HCT116 (cell line): ENCODE measurements at regions not wholly inside any gene's neighbourhood (a gene's known extent, or its start where the extent isn't known, plus 50 kb on each side); places are given as distances from the start of the nearest gene placed in this dataset.

ENCODE experiments used
- ATAC-seq: fragments of 200-7000 bp; cut with Tn5 transposase; 2 replicates; pipeline ENCODE4 v1.9.1; 2020; ENCODE audit warnings: mild to moderate bottlenecking, moderate library complexity
- BruUV-seq: library from RNA; stranded (reverse); fragments of 400-500 nt; replicated peaks from 2 replicates; lab custom pipeline; 2021; lab: Mats Ljungman, UMichigan
- CTCF ChIA-PET: fragments of 300-600 bp; sonication (Branson Sonifier 250); formaldehyde crosslinking; loops from one replicate; lab custom pipeline; 2021; ENCODE audit warnings: antibody characterized with exemption; lab: Charles Lee
- POLR2A ChIA-PET: fragments of 300-600, 350-600 bp; sonication (Branson Sonifier 250); formaldehyde crosslinking; loops from one replicate; lab custom pipeline; 2021; ENCODE audit warnings: antibody characterized with exemption; lab: Charles Lee
- RAD21 ChIA-PET, 2 experiments: fragments of 300-600 bp; sonication (Branson Sonifier 250); formaldehyde crosslinking; loops; one replicate each; lab custom pipeline; 2023; ENCODE audit warnings: low total read pairs in 2 of 2; ENCODE audit not compliant: uncharacterized antibody in 2 of 2, unreplicated experiment in 2 of 2, low non-redundant PET in 1 of 2; lab: Charles Lee
- DNase-seq: peaks from one replicate; pipeline ENCODE4 v3.0.0-alpha.2; 2010; ENCODE audit warnings: low read depth, low spot score
- H2AFZ ChIP-seq: fragments of 200-600 bp; shearing (Covaris generic), sonication (generic); 2 replicates; pipeline ENCODE4 v1.6.1; 2017; ENCODE audit warnings: low read depth, mixed run types, mixed read lengths, antibody characterized with exemption, low read length; ENCODE audit not compliant: poor library complexity, severe bottlenecking
- H3K27ac ChIP-seq: 2 replicates; pipeline ENCODE4 v1.5.1; 2012; ENCODE audit warnings: low read depth, low read length
- H3K27me3 ChIP-seq: fragments of 200-600 bp; sonication (generic); 2 replicates; pipeline ENCODE4 v1.6.1; 2016; ENCODE audit warnings: mixed run types, low read length, mixed read lengths; ENCODE audit not compliant: insufficient read depth
- H3K36me3 ChIP-seq, 2 experiments: fragments of 200-500 bp in 1 of 2; fragments of 200-600 bp in 1 of 2; sonication (Bioruptor generic) in 1 of 2; sonication (generic) in 1 of 2; 2 replicates each; pipeline versions ENCODE4 v1.5.1 to v1.6.1; 2014 to 2016; ENCODE audit warnings: low read length in 2 of 2, inconsistent platforms in 1 of 2, mixed read lengths in 1 of 2, mixed run types in 1 of 2; ENCODE audit not compliant: insufficient read depth in 2 of 2, control insufficient read depth in 1 of 2
- H3K4me1 ChIP-seq, 2 experiments: fragments of 200-600 bp in 1 of 2; sonication (generic) in 1 of 2; 2 replicates each; pipeline versions ENCODE4 v1.5.1 to v1.6.1; 2012 to 2017; ENCODE audit warnings: low read length in 2 of 2, inconsistent platforms in 1 of 2, mild to moderate bottlenecking in 1 of 2, mixed read lengths in 1 of 2, mixed run types in 1 of 2, moderate library complexity in 1 of 2; ENCODE audit not compliant: insufficient read depth in 2 of 2, control insufficient read depth in 1 of 2
- H3K4me2 ChIP-seq: fragments of 200-600 bp; sonication (generic); 2 replicates; pipeline ENCODE4 v1.6.1; 2017; ENCODE audit warnings: mixed run types, low read length, mixed read lengths
- H3K4me3 ChIP-seq, 2 experiments: fragments of 200-600 bp in 1 of 2; sonication (generic) in 1 of 2; replicated peaks in 1 of 2; 2 replicates each; pipeline ENCODE4 v1.5.1; 2011 to 2016; ENCODE audit warnings: low read length in 2 of 2, control low read depth in 1 of 2, low read depth in 1 of 2, mild to moderate bottlenecking in 1 of 2, mixed read lengths in 1 of 2, mixed run types in 1 of 2
- H3K79me2 ChIP-seq: fragments of 200-600 bp; sonication (generic); 2 replicates; pipeline ENCODE4 v1.6.1; 2017; ENCODE audit warnings: mild to moderate bottlenecking, mixed run types, low read length, moderate library complexity, mixed read lengths; ENCODE audit not compliant: insufficient read depth
- H3K9ac ChIP-seq: fragments of 200-600 bp; sonication (generic); 2 replicates; pipeline ENCODE4 v1.6.1; 2016; ENCODE audit warnings: low read length, mixed read lengths
- H3K9me2 ChIP-seq: fragments of 200-600 bp; sonication (generic), shearing (Covaris generic); 2 replicates; pipeline ENCODE4 v1.6.1; 2017; ENCODE audit warnings: mixed run types, mild to moderate bottlenecking, moderate library complexity; ENCODE audit not compliant: insufficient read depth
- H3K9me3 ChIP-seq, 2 experiments: fragments of 200-500 bp in 1 of 2; fragments of 200-600 bp in 1 of 2; sonication (Bioruptor generic) in 1 of 2; sonication (generic) in 1 of 2; 2 replicates each; pipeline ENCODE4 v1.6.1; 2014 to 2017; ENCODE audit warnings: low read length in 2 of 2, mixed read lengths in 2 of 2, inconsistent platforms in 1 of 2, low read depth in 1 of 2, mild to moderate bottlenecking in 1 of 2, mixed run types in 1 of 2, moderate library complexity in 1 of 2; ENCODE audit not compliant: control insufficient read depth in 1 of 2, insufficient read depth in 1 of 2
- H4K20me1 ChIP-seq: fragments of 200-600 bp; sonication (generic), shearing (Covaris generic); 2 replicates; pipeline ENCODE4 v1.6.1; 2017; ENCODE audit warnings: mixed run types, mild to moderate bottlenecking, moderate library complexity; ENCODE audit not compliant: insufficient read depth
- CBX3 ChIP-seq: IDR thresholded peaks from 2 replicates; pipeline ENCODE4 v1.6.1; 2012; ENCODE audit warnings: low read depth
- ELF1 ChIP-seq: IDR thresholded peaks from 2 replicates; pipeline ENCODE4 v1.6.1; 2012; ENCODE audit warnings: low read depth, borderline replicate concordance
- EZH2 ChIP-seq: fragments of 200-600 bp; sonication (generic); IDR thresholded peaks from 2 replicates; pipeline ENCODE4 v1.6.1; 2017; ENCODE audit warnings: antibody characterized with exemption, mixed run types
- EZH2phosphoT487 ChIP-seq: fragments of 200-600 bp; IDR thresholded peaks from 2 replicates; pipeline ENCODE4 v1.6.1; 2018; ENCODE audit warnings: antibody characterized with exemption, borderline replicate concordance
- FOSL1 ChIP-seq: IDR thresholded peaks from 2 replicates; pipeline ENCODE4 v1.6.1; 2012; ENCODE audit warnings: low read depth
- MAX ChIP-seq: IDR thresholded peaks from 2 replicates; pipeline ENCODE4 v1.6.1; 2012
- POLR2A ChIP-seq: IDR thresholded peaks from 2 replicates; pipeline ENCODE4 v1.7.0; 2011; ENCODE audit warnings: borderline replicate concordance; ENCODE audit not compliant: insufficient read depth, insufficient read length; ENCODE audit errors: extremely low read depth
- POLR2AphosphoS5 ChIP-seq: IDR thresholded peaks from 2 replicates; pipeline ENCODE4 v1.6.1; 2011; ENCODE audit warnings: mild to moderate bottlenecking, low read depth, low read length, moderate library complexity
- SIN3A ChIP-seq: IDR thresholded peaks from 2 replicates; pipeline ENCODE4 v1.6.1; 2012; ENCODE audit warnings: low read depth
- SP1 ChIP-seq: IDR thresholded peaks from 2 replicates; pipeline ENCODE4 v1.6.1; 2012; ENCODE audit warnings: low read depth
- YY1 ChIP-seq: IDR thresholded peaks from 2 replicates; pipeline ENCODE4 v1.6.1; 2011; ENCODE audit warnings: low read length, low read depth, moderate library complexity, mild to moderate bottlenecking; ENCODE audit not compliant: insufficient replicate concordance; ENCODE audit errors: extremely low read depth
- intact Hi-C: fragments of 100-400 bp; cut with micrococcal nuclease; formaldehyde crosslinking; loops from 2 replicates; pipeline ENCODE4 v1.10.0; 2022
- TF ChIP-seq, protein P1 (sequence below), 3 experiments: fragments of 200-600 bp in 1 of 3; sonication (generic) in 1 of 3; IDR thresholded peaks in 2 of 3; conservative IDR thresholded peaks in 1 of 3; 2 replicates each; pipeline ENCODE4 v1.5.1; 2012 to 2017; ENCODE audit warnings: low read depth in 2 of 3, low read length in 2 of 3, antibody characterized with exemption in 1 of 3, borderline replicate concordance in 1 of 3, control low read depth in 1 of 3, mild to moderate bottlenecking in 1 of 3, mixed read lengths in 1 of 3, mixed run types in 1 of 3, moderate library complexity in 1 of 3; ENCODE audit not compliant: insufficient read depth in 1 of 3

DNA sequence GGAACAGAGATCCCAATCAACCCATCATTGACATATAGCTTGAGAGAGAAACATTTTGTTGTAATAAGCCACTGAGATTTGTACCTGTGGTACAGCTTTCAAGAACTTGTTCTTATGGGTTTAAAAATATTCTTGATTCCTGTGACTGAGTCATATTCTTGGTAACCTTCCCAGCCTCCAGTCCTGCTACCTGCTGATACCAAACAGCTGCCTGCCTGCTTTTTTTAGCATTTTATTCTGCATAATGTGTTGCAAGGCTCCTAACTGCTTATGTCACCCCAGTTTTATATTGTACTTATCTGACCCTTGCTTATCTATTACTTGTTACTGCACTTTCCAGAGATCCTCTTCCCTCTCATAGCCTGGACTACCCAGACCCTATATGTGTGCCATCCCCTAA lies 349.3 kb upstream of the SOX2 start:
- no peak for DNase-seq
- ChIA-PET CTCF (no interaction called here), POLR2A (no interaction called here), RAD21 (no interaction called here)
- Histone ChIP-seq H3K4me2 (no peak overlapping the region), H3K4me3 (no peak overlapping the region), H3K9me2 (no peaks in the 10 kb centered on the region), H3K79me2 (no peaks in the 10 kb centered on the region), H3K9ac (no peak overlapping the region), H3K27ac (no peak overlapping the region), H3K9me3 (no peaks in the 10 kb centered on the region), H4K20me1 (no peaks in the 10 kb centered on the region), H3K4me1 (no peaks in the 10 kb centered on the region), H2AFZ (no peak overlapping the region), H3K36me3 (no peaks in the 10 kb centered on the region), H3K27me3 (peaks cover 5% of the 10 kb centered on the region)
- intact Hi-C loops: no loop called here
- no TSS peak for BruUV-seq
- TF ChIP-seq POLR2AphosphoS5 (no peak), POLR2A (no peak), SIN3A (no peak), YY1 (no peak), SP1 (no peak), CBX3 (no peak), EZH2phosphoT487 (no peak), EZH2 (no peak), ELF1 (no peak), FOSL1 (no peak), MAX (no peak)
- TF ChIP-seq, protein P1, sequence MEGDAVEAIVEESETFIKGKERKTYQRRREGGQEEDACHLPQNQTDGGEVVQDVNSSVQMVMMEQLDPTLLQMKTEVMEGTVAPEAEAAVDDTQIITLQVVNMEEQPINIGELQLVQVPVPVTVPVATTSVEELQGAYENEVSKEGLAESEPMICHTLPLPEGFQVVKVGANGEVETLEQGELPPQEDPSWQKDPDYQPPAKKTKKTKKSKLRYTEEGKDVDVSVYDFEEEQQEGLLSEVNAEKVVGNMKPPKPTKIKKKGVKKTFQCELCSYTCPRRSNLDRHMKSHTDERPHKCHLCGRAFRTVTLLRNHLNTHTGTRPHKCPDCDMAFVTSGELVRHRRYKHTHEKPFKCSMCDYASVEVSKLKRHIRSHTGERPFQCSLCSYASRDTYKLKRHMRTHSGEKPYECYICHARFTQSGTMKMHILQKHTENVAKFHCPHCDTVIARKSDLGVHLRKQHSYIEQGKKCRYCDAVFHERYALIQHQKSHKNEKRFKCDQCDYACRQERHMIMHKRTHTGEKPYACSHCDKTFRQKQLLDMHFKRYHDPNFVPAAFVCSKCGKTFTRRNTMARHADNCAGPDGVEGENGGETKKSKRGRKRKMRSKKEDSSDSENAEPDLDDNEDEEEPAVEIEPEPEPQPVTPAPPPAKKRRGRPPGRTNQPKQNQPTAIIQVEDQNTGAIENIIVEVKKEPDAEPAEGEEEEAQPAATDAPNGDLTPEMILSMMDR (IDR thresholded peaks at IDR 0.05 in 2 of 3, conservative IDR thresholded peaks at IDR 0.05 in 1 of 3; ENCODE audit: borderline replicate concordance in 1 of 3, insufficient read depth in 1 of 3, low read depth in 2 of 3, low read length in 2 of 3): no peak
- TF ChIP-seq, all 23 proteins: peak for 0
- no peak for ATAC-seq
